Glomerular visceral epithelial cell (primary cell): ENCODE measurements at regions not wholly inside any gene's neighbourhood (a gene's known extent, or its start where the extent isn't known, plus 50 kb on each side); places are given as distances from the start of the nearest gene placed in this dataset.

Experiments
- DNase-seq: peaks from one replicate; pipeline ENCODE4 v3.0.0-alpha.2; 2016; ENCODE audit errors: extremely low spot score

DNA sequence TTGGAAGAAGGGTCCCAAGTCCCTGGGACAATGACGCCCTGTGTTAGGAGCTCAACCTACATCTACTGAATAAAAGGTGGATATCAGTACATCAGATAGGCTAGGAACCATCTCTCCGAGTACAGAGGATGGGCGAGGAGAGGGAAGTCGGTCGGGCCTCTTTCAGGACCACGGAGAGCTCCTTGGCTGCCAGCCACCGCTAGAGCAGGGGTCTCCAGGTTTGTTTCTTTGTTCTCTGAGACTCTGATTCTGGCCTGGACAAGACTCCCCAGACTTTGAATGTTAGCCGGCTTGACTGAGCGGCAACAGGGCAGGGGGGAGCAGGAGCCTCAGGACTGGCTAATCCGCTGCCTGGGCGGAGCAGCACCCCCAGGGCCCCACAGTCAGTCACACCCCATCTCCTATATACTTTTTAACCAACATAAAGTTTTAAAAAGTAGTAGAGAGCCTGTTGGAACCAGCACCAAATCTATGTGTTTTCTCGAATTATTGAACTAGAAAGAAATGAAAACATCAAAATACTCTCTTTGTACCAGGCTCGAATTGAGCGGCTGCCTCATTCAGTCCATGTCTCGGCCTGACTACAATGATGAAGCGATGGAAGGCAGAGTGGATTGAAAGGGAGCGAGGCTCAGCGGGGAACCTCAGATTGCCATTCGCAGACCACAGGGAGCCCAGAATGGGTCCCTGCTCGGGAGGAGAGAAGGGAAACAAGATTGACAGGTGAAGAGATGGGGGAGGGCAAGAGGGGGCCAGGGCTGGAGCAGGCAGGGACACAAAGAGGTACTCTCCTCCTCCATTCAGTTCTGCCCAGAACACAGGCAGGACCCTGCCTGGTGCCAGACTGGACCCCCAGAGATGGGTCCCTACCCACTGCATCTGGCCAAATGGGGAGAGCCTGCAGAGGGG, 131.6 kb downstream of the TPRA1 start:
- no peak for DNase-seq

DNA sequence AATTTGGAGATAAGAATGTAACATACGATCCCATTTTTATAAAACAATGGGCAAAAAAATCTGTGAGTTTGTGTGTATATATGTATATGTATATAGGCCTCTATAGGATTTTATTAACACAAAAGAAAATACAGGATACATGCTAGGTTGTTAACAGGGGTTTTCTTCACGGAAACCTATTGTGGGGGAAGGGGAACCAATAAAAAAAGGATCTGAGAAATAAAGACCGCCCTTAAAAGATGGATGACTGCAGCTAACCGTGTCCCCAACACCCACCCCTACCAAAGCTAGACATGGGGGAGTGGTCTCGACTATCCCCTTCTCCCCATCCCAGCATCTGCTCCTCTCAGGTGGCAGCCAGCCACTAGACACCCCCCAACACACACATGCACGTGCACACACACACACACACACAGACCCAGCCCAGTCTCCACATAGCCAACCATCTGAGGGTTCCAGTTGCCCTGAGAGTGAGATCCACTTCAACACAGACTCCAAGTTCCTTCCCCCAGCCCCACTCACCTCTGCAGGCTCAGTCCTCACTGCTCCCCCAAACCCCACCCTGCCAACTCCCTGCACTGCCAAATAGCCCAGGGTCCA, 132.9 kb downstream of the TPRA1 start:
- DNase-seq: no peak

DNA sequence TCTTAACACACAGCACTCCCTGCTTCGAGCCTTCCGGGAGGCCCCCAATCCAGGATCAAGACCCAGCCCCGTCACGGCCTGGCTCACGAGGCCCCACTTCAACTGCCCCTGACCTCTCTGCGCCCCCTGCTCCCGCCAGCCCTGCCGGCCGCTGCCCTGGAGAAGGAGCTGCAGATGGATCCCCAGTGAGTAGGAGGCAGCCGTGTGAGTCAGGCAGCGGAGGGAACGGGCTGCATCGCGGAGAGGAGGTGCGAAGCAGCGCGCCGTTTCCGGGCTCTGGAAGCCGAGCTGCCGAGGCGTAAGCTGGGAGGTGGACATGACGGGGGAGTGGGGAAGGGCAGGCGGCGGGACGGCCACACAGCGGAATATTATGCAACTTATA, 133.4 kb downstream of the TPRA1 start:
- DNase-seq: peak; percentile 52

DNA sequence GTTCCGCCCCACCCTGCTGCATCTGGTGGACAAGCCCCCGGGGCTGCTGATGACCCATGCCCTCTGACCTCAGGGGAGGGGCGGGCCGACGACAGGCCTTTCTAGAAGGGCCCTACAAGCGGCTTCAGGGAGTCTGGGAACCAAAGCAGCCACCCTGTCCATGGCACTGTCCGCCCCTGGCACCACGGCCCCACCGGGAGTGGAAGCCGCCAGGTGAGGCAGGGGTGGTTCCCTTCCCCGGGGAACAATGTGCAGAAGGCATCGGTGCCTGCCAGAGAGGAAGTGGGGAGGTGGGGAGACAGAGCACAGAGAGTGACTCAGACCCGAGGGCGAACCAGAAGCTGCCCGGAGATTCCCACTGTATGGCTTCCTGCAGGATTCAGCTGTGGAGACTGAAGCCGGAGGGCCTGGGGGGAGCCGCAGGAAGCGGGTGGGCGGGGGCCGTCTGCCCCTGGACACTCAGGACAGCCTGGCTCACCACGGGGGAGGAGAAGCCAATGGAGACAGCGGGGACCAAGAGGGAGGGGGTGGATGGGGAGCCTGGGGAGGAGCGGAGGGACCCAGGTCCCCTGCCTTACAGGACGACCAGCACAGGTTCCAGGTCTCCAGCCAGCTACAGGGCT, 134.0 kb downstream of the TPRA1 start:
- peak; percentile 71 for DNase-seq

DNA sequence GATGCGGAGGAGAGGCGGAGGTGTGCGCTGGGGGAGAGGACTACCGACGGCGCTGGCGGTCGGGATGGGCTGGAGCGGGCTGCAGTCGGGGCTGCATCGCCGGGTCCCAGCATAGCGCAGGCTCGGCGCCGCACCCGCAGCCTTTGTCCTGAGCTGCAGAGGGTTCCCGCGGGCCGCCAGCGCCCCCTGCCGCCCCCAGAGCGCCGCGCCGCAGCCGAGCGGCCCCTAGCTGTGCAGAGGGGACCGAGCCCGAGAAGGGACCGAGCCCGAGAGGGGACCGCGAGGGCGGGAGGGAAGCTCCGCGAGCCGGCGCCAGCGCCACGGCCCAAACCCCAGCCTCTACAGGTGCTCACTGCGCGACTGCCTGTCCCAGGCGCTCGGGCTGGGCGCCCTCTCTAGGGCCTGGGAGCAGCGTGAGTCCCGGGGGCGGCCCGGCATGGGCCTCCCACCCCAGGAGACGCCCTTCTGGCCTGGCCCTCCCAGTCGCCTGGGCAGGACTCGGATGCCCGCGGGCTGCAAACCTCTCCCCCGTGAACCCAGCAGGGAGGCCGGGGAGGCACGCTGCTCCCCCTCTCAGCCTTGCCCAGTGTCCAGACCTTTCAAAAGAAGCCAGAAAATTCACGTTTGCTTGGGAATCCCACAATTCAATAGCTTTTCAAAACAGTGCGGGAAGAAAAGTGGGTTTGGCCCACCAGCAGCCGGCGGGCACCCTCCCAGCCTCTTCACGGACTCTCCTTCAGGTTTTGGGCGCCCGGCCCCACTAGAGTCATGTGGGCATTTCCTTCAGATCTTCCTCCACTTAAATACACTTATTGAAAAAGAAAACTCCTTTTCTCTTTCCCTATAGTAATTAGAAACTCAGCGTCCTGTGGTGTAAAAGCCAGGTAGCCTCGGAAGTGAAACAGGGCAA, 134.7 kb downstream of the TPRA1 start:
- peak; percentile 72 for DNase-seq

DNA sequence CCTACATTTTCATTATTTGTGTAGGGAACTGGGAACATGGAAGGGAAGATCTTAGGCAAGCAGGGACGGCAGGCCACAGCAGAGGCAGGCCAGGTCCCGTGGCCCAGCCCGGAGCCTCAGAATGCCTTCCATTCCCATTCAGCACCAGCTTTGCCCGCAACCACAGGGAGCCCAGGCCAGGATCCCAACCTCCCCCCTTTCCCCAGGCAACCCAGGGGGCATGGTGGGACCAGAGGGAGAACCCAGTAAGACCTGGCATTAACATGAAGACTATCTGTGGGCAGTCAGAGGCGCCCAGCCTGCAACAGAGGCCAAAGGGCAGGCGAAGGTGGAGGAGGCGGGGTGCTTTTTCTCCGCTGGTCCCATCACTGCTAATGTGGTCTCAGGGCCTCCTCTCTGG, 135.6 kb downstream of the TPRA1 start:
- DNase-seq: no peak

DNA sequence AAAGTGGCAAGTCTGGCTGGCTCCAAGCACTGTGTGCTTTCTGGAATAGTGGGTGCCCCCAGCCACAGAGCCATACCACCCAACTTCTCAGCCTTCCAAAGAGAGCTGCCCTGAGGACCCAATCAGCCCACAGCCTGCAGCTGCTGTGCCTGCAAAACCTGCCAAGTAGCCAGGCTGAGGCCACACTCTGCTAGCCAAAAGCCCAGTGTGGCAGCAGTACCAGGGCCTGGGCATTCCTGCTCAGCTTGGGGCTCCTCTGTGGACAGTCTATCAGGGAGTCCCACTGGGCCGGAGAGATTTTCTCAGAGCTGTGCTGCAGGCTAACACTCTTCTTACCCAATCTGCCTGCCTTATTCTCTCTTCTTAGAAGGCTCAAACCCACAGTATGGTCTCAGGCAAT, 136.5 kb downstream of the TPRA1 start:
- DNase-seq: no peak

DNA sequence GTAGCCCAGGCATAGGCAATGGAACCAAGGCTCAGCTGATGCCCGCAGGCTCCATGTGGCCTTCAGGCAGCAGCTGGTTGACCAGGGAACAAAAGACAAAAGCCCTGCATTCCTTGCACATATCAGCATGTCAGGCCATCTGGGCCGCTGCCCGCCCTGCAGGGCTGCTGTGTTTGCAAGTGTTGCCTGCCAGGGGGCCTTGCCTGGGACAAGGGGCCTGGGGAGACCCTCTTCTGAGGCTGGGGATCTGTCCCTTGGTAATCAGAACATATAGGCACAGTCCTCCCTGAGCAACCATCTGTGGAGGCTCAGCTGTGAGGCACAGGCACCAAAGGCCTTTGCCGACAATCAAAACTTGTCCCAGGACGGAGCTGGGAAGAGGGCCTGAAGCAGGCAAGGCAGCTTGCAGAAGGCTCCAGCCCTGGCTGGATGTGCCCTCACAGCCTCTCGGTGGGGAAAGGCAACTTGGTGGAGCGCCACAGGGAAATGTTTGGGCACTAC, 138.2 kb downstream of the TPRA1 start:
- DNase-seq: no peak

DNA sequence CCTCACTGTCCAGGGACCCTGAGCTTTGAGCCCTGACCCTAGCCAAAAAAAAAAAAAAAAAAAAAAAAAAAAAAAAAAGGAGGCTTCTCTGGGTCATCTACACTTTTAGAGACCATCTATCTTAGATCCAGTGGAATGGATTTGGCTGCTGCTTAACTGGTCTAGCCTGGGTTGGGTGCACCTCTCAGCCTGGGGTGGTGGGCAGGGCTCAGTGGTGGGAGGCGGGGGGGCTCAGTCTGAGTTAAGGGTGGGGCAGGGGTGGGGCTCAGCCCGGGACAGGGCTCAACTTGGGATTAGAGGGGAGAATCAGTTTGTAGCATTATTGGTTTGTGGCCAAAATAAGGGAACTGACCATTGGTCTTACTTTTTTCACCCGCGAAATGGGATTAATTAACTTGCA, 139.2 kb downstream of the TPRA1 start:
- DNase-seq: no peak

DNA sequence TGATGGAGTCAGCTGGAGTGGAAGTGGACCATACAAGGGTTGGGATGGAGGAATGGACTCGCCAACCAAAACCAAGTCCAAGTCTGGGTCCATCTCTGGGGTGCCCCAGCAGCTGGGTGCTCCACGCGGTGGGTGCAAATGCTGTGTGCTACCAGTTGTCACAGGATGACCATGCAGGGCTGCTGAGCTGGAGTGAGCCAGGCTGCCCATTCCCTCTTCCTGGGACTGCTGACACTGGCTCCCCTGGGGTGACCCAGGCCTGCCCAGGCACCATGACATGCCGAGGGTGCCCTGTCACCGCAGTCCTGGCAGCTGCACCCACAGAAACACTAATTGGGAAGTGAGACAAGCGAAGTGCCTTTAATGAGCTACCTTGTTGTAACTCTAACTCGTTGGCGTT, 140.2 kb downstream of the TPRA1 start:
- DNase-seq: no peak

DNA sequence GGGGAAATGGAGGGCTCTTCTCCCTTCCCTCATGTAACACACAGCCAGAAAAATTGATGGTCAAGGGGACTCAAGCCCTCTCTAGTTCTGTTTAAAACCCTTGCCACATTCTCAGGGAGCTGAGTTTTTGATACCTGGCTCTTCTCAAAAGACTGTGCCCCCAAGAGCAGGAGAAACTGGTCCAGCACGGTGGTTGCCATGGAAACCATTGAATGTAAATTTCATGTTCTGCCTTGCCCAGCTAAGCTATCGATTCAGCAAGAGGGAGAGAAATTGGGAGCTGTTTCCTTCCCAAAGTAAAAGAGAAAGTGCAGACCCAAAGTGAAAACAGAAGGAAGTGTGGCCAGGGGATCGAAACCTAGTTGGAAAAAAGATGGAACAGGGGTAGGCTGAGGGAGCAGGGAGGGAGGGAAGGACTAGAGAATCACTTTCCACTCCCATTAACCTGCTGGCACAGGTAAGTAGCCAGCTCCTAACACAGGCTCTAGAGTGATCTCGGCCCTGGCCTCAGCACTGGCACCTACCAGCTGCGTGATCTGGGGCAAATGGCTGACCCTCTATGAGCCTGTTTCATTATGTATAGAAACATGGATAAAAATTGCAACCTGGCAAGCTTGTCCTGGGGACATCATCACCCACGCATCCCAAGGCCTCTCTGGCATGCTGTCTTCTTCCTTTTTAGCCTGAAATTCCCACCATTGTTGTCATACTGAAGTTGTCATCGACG, 140.9 kb downstream of the TPRA1 start:
- no peak for DNase-seq

DNA sequence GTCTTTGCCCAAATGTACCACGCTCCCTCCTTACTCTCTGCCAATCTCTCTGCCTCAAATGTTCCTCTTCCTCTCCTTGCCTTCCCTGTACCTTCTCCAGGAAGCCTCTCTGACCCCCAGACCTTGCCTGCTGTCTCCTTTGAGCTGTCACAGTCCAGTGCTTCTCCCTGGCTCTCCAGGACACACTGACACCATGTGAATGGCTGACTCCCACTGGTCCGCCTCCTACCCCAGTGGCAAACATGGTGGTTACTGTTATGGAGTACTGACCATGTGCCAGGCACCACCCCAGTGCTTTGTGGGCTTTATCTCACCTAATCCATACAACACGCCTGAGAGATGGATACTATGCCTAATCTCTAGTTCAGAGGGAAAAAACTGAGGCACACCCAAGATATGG, 141.9 kb downstream of the TPRA1 start:
- no peak for DNase-seq

DNA sequence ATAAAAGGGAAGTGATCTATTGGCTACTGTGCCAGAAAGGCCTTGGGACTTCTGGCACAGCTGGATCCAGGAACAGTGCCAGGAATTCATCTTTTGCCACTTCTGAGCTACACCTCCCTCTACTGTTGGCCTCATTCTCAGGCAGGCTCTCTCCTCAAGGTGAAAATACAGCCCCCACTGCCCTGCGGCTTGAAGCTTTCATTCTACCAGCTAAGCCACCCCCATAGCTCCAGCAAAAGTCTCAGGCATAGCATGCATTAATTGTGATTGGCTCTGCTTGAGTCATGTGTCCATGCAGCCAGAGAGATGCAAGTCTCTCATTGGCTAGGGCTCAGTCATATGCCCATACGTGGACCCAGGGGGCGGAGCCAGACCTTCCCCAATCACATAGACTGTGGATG, 142.4 kb downstream of the TPRA1 start:
- no peak for DNase-seq

DNA sequence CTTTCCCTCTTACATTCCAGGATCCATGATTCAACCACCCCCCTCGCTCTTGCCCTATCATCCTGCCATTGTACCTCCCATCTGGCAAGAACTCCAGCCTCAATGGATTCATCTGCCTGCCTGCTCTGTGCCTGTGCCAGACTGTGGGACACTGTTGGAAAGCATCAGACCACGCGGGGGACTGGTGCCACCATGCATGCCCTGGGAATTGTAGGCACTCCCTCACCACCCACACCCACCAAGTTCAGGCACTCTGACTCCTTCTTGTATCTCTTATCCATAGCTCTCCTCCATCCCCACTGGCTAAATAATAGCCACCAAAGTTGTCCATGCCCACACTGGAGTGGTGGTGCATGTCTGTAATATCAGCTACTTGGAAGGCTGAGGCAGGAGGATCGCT, 143.8 kb downstream of the TPRA1 start:
- DNase-seq: no peak

DNA sequence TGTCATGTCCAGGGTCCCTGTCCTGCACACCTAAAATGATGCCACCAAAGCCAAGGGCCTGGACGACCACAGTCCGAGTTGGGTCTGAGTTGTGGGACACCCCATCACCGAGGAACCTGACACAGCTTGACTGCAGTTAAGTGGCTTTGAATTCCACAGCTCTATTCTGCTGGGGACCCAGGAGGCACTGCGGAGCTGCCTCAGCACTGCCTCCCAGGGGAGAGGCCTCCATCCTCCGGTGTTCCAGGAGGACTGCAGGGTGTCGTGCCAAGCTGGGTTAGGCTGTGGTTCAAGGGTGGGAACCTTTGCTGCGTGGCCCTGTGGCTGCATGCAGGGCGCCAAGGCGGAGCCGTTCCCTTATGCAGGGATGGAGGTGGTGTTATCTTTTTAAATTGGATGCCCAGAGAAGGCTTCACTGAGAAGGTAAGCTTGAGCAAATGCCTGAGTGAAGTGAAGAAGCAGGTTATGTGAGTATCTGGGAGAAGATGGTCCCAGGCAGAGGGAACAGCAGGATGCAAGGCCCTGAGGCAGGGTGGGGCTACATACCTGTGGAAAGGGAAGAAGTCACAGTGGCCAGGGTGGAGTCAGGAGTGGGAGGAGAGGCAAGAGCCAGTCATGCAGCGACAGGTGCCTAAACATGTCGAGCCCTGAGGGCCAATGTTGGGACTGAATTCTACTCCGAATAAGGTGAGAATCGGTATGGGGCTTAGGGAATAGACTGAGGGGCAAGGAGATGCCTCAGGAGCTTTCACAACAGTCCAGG, 144.8 kb downstream of the TPRA1 start:
- DNase-seq: no peak

DNA sequence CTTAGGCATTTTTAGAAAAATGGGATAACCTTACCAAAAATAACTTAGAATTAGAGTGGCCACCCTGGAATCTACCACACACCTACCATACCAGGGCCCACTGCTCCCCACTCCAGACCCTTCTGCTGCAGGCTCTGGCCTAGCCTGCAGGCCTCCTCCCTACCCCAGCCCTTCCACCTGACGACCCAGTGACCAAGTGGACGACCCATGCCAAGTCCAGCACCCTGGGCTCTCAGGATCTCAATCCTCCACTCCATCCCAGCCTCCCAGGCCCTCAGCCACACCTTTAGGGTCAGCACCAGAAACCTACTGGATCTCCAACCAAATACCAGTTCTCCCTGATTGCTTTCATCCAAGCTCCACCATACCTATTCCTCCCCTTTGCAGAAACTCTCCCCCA, 145.8 kb downstream of the TPRA1 start:
- DNase-seq: no peak

DNA sequence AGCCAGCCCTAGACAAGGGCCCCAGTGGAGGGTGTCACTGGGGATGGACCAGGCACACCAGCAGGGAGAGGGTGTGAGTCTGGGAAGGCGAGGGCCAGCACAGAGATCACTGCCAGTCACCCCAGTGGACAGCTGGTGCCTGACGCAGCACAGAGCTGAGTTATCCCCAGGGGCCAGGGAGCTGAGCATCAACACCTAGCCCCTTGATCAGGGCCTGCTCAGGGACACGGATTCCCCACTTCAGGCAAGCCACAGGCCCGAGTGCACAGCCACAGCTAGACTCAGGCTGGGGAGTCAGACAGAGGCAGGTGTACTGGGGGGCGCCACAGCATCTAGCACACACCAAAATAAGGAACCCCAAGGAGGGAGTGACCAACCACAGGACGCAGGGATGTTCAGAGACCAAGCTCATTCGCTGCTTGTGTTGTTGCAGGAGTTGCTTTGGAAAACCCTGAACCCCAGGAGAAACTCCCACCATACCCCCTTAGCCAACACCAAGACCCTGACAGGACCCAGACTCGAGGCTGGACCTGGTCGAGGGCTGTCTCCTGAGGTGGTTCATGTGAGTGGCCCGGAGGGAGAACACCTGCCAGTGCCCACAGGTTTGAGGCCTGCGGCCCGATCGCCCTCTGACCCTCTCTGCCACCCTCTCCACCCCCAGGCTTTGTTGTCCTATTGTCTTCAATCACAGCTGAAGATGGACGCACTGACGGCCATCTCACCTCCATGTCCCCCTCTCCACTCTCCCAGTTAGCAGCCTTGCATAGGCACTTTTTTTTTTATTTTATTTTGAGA, 146.8 kb downstream of the TPRA1 start:
- DNase-seq: no peak

DNA sequence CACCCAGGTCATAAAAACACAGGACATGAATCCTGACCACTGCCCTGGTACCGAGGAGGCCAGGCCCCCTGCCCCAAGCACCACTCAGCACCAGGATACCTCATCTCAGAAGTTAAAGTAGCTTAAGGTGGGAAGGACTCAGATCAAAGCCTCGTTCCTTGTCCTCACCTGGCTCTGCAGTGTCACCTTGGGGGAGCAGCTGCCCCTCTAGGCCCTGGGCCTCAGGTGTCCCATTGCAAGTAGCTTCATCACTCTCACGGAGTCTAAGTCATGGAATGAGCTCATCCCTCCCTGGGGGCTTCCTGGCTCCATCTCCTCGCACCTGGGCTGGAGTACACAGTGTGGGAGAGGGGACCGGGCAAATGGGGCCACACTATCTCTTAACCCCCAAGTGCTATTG, 148.0 kb downstream of the TPRA1 start:
- no peak for DNase-seq

DNA sequence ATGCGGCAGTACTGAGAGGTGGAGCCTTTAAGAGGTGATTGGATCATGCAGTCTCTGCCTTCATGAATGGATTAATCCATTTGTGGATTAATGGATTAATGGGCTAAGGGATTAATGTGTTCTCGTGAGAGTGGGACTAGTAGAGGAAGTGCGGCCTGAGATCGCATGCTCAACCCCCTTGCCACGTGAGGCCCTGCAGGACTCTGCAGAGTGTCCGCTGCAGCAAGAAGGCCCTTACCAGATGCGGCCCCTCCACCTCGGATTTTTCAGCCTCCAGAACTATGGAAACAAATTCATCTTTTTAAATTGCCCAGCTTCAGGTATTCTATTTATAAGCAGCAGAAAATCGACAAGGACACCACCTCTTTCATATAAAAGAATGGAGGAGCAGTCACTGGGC, 148.8 kb downstream of the TPRA1 start:
- DNase-seq: no peak

DNA sequence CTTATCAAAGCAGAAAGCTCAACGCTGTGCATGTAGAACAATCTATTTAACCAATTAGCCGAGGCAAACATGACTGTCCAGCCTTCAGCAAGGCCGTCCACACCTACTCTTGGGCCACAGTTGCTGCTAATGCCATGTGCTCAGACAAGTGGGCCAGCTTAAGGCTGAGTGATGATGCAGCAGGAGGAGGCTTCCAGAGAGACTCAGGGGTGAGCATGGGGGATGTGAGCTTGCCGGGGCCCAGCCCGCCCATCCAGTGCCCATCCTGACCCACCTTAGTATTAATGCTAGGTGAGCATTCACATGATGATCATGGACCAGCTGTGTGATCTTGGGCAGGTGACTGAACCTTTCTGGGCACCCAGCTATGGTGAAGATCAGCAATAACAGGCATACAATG, 150.1 kb downstream of the TPRA1 start:
- no peak for DNase-seq
